GM23248 (cell line): ENCODE measurements at regions not wholly inside any gene's neighbourhood (a gene's known extent, or its start where the extent isn't known, plus 50 kb on each side); places are given as distances from the start of the nearest gene placed in this dataset.

Experiments
- EZH2 ChIP-seq: fragments of 200-600 bp; sonication (generic); IDR thresholded peaks from 2 replicates; pipeline ENCODE4 v1.6.1; 2018; ENCODE audit warnings: antibody characterized with exemption, mild to moderate bottlenecking; ENCODE audit not compliant: insufficient read depth, poor library complexity, severe bottlenecking
- EZH2phosphoT487 ChIP-seq: fragments of 200-600 bp; sonication (generic); IDR thresholded peaks from 2 replicates; pipeline ENCODE4 v1.6.1; 2018; ENCODE audit warnings: antibody characterized with exemption, moderate library complexity, mild to moderate bottlenecking, low read depth; ENCODE audit not compliant: insufficient read depth

- TF ChIP-seq EZH2phosphoT487 (no peak), EZH2 (no peak)
Measured at GRCh38 chr4:157678478-157678877, 457.9 kb downstream of the GRIA2 start.
